ENCODE measurements at regions not wholly inside any gene's neighbourhood (a gene's known extent, or its start where the extent isn't known, plus 50 kb on each side); places are given as distances from the start of the nearest gene placed in this dataset.

DNA sequence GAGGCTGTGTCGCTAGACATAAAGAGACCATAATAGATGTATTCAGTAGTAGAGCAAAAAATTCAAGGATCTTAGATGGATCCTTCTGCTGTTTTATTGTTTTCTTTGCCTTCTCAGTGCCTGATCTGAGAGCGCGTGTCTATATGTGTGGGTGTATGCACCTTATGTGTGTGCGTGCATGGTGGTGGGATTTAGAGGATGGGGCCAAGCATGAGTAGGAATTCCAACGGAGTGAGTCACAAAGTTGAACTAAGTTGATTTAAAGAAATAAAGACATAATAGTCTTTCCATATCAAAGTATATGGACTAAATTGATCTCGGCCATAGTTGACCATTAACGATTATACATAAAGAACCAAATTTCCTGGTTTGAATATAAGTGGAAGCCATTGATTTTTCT, 178.7 kb downstream of the CYYR1 start:
- TF ChIP-seq CTCF (IDR thresholded peaks at IDR 0.05 in 2 of 3, conservative IDR thresholded peaks at IDR 0.05 in 1 of 3; ENCODE audit: borderline replicate concordance in 1 of 3, insufficient read depth in 1 of 3, low read depth in 2 of 3, low read length in 2 of 3) (no peak), JUND (IDR thresholded peaks at IDR 0.05) (no peak), POLR2AphosphoS5 (IDR thresholded peaks at IDR 0.05; ENCODE audit: low read depth, low read length) (no peak), MAX (IDR thresholded peaks at IDR 0.05) (no peak), EZH2 (IDR thresholded peaks at IDR 0.05) (no peak)

All from HCT116 (cell line).